K562 (cell line): ENCODE measurements at regions not wholly inside any gene's neighbourhood (a gene's known extent, or its start where the extent isn't known, plus 50 kb on each side); places are given as distances from the start of the nearest gene placed in this dataset.
A peak's percentile ranks its signal among the peaks of the same experiment; 100 is the strongest.

Source experiments
- ATAC-seq: fragments of 200-7000 bp; cut with Tn5 transposase; 3 replicates; pipeline ENCODE4 v1.9.1; 2020; ENCODE audit warnings: moderate library complexity
- BruUV-seq: library from RNA; stranded (reverse); fragments of 400-500 nt; replicated peaks from 2 replicates; lab custom pipeline; 2021; lab: Mats Ljungman, UMichigan
- CTCF ChIA-PET: fragments of 300-600 bp; formaldehyde crosslinking; extraction: SDS; loops from one replicate; lab custom pipeline; 2021; ENCODE audit warnings: low intra/inter-chr PET ratio; lab: Yijun Ruan, JAX
- POLR2A ChIA-PET: fragments of 300-600, 350-650 bp; sonication (Branson Sonifier 250); formaldehyde crosslinking; extraction: SDS; loops from one replicate; lab custom pipeline; 2021; ENCODE audit warnings: antibody characterized with exemption, inconsistent platforms; lab: Yijun Ruan, JAX
- DNase-seq, 4 experiments: peaks; one replicate each; pipeline versions ENCODE4 v3.0.0 to v3.0.0-alpha.2; 2011 to 2018; ENCODE audit warnings: low spot score in 3 of 4, mixed read lengths in 3 of 4; ENCODE audit errors: extremely low read depth in 1 of 4
- FAIRE-seq: peaks from 2 replicates; lab custom pipeline; 2011; peaks lifted over from hg19 to GRCh38; lab: Jason Lieb, UNC
- H2AFZ ChIP-seq: 2 replicates; pipeline ENCODE4 v1.6.0; 2011; ENCODE audit warnings: low read depth, low read length, control low read depth, inconsistent platforms
- H3K27ac ChIP-seq: fragments of 200-600 bp; 3 replicates; pipeline ENCODE4 v1.8.0; 2011; ENCODE audit warnings: low read depth, mild to moderate bottlenecking, control low read depth, inconsistent platforms, low read length, moderate library complexity, mixed read lengths; ENCODE audit errors: extremely low read depth
- H3K27me3 ChIP-seq, 2 experiments: fragments of 300-600 bp in 1 of 2; 2 replicates in 1 of 2; 3 replicates in 1 of 2; pipeline versions ENCODE4 v1.6.0 to v1.8.0; 2011; ENCODE audit warnings: inconsistent platforms in 2 of 2, low read length in 2 of 2, mild to moderate bottlenecking in 1 of 2, mixed read lengths in 1 of 2, moderate library complexity in 1 of 2; ENCODE audit not compliant: control insufficient read depth in 2 of 2, insufficient read depth in 2 of 2
- H3K36me3 ChIP-seq: fragments of 300-600 bp; 3 replicates; pipeline ENCODE4 v1.8.0; 2011; ENCODE audit warnings: mild to moderate bottlenecking, low read length, inconsistent platforms; ENCODE audit not compliant: control insufficient read depth, insufficient read depth
- H3K4me1 ChIP-seq, 2 experiments: fragments of 200-600 bp in 1 of 2; replicated peaks in 1 of 2; 2 replicates in 1 of 2; 3 replicates in 1 of 2; pipeline versions ENCODE4 v1.5.1 to v1.8.0; 2011; ENCODE audit warnings: inconsistent platforms in 2 of 2, low read length in 2 of 2, mild to moderate bottlenecking in 1 of 2, mixed read lengths in 1 of 2, moderate library complexity in 1 of 2; ENCODE audit not compliant: control insufficient read depth in 2 of 2, insufficient read depth in 2 of 2
- H3K4me2 ChIP-seq: 2 replicates; pipeline ENCODE4 v1.6.1; 2011; ENCODE audit warnings: low read length, control low read depth, inconsistent platforms, mixed read lengths; ENCODE audit not compliant: insufficient read depth
- H3K4me3 ChIP-seq: fragments of 200-600 bp; sonication (generic), shearing (Covaris generic); 2 replicates; pipeline ENCODE4 v1.5.1; 2016; ENCODE audit warnings: control low read depth, inconsistent platforms
- H3K79me2 ChIP-seq: fragments of 200-600 bp; 3 replicates; pipeline ENCODE4 v1.8.0; 2011; ENCODE audit warnings: low read length, inconsistent platforms; ENCODE audit not compliant: control insufficient read depth, insufficient read depth
- H3K9ac ChIP-seq, 2 experiments: 2 replicates each; pipeline versions ENCODE4 v1.6.0 to v1.6.1; 2011; ENCODE audit warnings: low read depth in 2 of 2, low read length in 2 of 2, control low read depth in 1 of 2, inconsistent platforms in 1 of 2, mild to moderate bottlenecking in 1 of 2, mixed read lengths in 1 of 2; ENCODE audit not compliant: insufficient read depth in 1 of 2
- H3K9me1 ChIP-seq: one replicate; pipeline ENCODE4 v1.6.0; 2011; ENCODE audit warnings: inconsistent platforms, mild to moderate bottlenecking, low read length, moderate library complexity; ENCODE audit not compliant: control insufficient read depth, insufficient read depth
- H3K9me3 ChIP-seq: replicated peaks from 2 replicates; pipeline ENCODE4 v1.5.1; 2011; ENCODE audit warnings: low read depth, low read length, inconsistent platforms; ENCODE audit not compliant: control insufficient read depth, insufficient read depth
- H4K20me1 ChIP-seq: replicated peaks from 2 replicates; pipeline ENCODE4 v1.6.1; 2011; ENCODE audit warnings: low read length, inconsistent platforms, mixed read lengths; ENCODE audit not compliant: control insufficient read depth, insufficient read depth
- PHF8 ChIP-seq: fragments of 200-600 bp; sonication (generic); IDR thresholded peaks from 2 replicates; pipeline ENCODE4 v1.6.1; 2012; ENCODE audit warnings: mixed run types, mild to moderate bottlenecking, inconsistent platforms, low read length, moderate library complexity, borderline replicate concordance
- SMARCC2 ChIP-seq: fragments of 450-650 bp; IDR thresholded peaks from 2 replicates; pipeline ENCODE4 v1.6.1; 2017; ENCODE audit warnings: antibody characterized with exemption, moderate library complexity, mild to moderate bottlenecking, low read depth
- SRF ChIP-seq, 2 experiments: fragments of 250-450, 450-650 bp in 1 of 2; sonication (Bioruptor Pico) in 1 of 2; sonication (generic) in 1 of 2; formaldehyde crosslinking; IDR thresholded peaks; 2 replicates each; pipeline versions ENCODE4 v1.5.0 to v1.5.1; 2020 to 2022; ENCODE audit warnings: mild to moderate bottlenecking in 1 of 2, missing genetic modification reagents in 1 of 2
- ZFPM2 ChIP-seq: fragments of 250-450 bp; sonication (Bioruptor Pico); IDR thresholded peaks from 2 replicates; pipeline ENCODE4 v1.5.1; 2022; ENCODE audit warnings: mild to moderate bottlenecking
- WGBS: fragments of 100-300 bp; shearing (Covaris generic); methylation state at CpG from one replicate; pipeline ENCODE4 v1.1.6; 2016; ENCODE audit warnings: low coverage, mixed read lengths; ENCODE audit not compliant: insufficient coverage; ENCODE audit errors: missing lambda C conversion rate; 5-methylcytosine and 5-hydroxymethylcytosine counted together
- in situ Hi-C: fragments of 300-500 bp; cut with MboI; formaldehyde crosslinking; loops from 4 replicates; pipeline ENCODE4 v1.15.0; 2018; ENCODE audit warnings: inconsistent platforms, mixed read lengths
- intact Hi-C: fragments of 100-400 bp; cut with micrococcal nuclease; formaldehyde crosslinking; loops from 2 replicates; pipeline ENCODE4 v1.14.2; 2022
- TF ChIP-seq, protein P1 (sequence below): sonication (generic); formaldehyde crosslinking; IDR thresholded peaks from 2 replicates; pipeline ENCODE4 v1.8.0; 2022; ENCODE audit warnings: mild to moderate bottlenecking, missing genetic modification reagents, borderline replicate concordance
- TF ChIP-seq, protein P2 (sequence below): fragments of 450-650 bp; IDR thresholded peaks from 2 replicates; pipeline ENCODE4 v1.6.1; 2017; ENCODE audit warnings: antibody characterized with exemption, mild to moderate bottlenecking
- TF ChIP-seq, protein P3 (sequence below): sonication (generic); formaldehyde crosslinking; IDR thresholded peaks from 2 replicates; pipeline ENCODE4 v1.8.1; 2023; ENCODE audit warnings: mild to moderate bottlenecking, missing genetic modification reagents
- TF ChIP-seq, protein P4 (sequence below): fragments of 250-450 bp; sonication (Bioruptor Pico); IDR thresholded peaks from 2 replicates; pipeline ENCODE4 v1.8.0; 2021; ENCODE audit warnings: mild to moderate bottlenecking, moderate library complexity

DNA sequence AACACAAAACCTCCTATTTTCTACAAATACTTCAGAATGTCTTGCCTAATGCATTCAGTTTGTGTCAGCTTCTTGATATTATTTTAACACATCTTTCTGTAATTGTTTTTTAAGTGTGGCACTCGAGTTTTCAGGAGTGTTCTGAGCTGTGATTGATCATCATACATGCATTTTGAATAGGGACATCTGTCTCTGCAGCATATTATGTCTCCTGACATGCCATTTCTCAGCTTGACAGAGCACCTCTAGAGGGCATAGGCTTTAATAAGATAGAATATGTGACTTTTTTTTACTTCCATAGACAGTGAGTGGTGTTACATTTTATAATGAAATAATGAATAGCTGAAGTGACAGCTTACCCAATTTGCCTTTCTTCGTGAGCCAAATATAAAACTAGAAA is 219.2 kb upstream of the HDAC9 start:
- H3K27me3 ChIP-seq: no peaks in the 10 kb centered on the region
- no peaks in the 10 kb centered on the region for H3K9me3 ChIP-seq
- in situ Hi-C loops: no loop called here
- no peaks in the 10 kb centered on the region for H3K9me1 ChIP-seq
- H3K36me3 ChIP-seq: no peaks in the 10 kb centered on the region
- H3K4me3 ChIP-seq: no peak overlapping the region
- FAIRE-seq: no peak
- 2% methylated on average over 2 of the region's 2 CpGs for WGBS
- ATAC-seq: peak; percentile 63; the same call in 2 of the 3 replicates
- no peak overlapping the region for H3K9ac ChIP-seq
- H4K20me1 ChIP-seq: no peaks in the 10 kb centered on the region
- H3K27ac ChIP-seq: no peak overlapping the region
- H3K4me2 ChIP-seq: no peak overlapping the region
- H3K79me2 ChIP-seq: no peaks in the 10 kb centered on the region
- no peak overlapping the region for H2AFZ ChIP-seq
- CTCF ChIA-PET: no interaction called here
- POLR2A ChIA-PET: interaction anchor here (0.6 kb wide), 1 partner anchor 1430 kb away, joined by 3 read pairs; no protein-coding TSS in a partner anchor
- no TSS peak for BruUV-seq
- intact Hi-C loops: no loop called here
- TF ChIP-seq, protein P1, sequence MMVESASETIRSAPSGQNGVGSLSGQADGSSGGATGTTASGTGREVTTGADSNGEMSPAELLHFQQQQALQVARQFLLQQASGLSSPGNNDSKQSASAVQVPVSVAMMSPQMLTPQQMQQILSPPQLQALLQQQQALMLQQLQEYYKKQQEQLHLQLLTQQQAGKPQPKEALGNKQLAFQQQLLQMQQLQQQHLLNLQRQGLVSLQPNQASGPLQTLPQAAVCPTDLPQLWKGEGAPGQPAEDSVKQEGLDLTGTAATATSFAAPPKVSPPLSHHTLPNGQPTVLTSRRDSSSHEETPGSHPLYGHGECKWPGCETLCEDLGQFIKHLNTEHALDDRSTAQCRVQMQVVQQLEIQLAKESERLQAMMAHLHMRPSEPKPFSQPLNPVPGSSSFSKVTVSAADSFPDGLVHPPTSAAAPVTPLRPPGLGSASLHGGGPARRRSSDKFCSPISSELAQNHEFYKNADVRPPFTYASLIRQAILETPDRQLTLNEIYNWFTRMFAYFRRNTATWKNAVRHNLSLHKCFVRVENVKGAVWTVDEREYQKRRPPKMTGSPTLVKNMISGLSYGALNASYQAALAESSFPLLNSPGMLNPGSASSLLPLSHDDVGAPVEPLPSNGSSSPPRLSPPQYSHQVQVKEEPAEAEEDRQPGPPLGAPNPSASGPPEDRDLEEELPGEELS: no peak
- TF ChIP-seq, protein P2, sequence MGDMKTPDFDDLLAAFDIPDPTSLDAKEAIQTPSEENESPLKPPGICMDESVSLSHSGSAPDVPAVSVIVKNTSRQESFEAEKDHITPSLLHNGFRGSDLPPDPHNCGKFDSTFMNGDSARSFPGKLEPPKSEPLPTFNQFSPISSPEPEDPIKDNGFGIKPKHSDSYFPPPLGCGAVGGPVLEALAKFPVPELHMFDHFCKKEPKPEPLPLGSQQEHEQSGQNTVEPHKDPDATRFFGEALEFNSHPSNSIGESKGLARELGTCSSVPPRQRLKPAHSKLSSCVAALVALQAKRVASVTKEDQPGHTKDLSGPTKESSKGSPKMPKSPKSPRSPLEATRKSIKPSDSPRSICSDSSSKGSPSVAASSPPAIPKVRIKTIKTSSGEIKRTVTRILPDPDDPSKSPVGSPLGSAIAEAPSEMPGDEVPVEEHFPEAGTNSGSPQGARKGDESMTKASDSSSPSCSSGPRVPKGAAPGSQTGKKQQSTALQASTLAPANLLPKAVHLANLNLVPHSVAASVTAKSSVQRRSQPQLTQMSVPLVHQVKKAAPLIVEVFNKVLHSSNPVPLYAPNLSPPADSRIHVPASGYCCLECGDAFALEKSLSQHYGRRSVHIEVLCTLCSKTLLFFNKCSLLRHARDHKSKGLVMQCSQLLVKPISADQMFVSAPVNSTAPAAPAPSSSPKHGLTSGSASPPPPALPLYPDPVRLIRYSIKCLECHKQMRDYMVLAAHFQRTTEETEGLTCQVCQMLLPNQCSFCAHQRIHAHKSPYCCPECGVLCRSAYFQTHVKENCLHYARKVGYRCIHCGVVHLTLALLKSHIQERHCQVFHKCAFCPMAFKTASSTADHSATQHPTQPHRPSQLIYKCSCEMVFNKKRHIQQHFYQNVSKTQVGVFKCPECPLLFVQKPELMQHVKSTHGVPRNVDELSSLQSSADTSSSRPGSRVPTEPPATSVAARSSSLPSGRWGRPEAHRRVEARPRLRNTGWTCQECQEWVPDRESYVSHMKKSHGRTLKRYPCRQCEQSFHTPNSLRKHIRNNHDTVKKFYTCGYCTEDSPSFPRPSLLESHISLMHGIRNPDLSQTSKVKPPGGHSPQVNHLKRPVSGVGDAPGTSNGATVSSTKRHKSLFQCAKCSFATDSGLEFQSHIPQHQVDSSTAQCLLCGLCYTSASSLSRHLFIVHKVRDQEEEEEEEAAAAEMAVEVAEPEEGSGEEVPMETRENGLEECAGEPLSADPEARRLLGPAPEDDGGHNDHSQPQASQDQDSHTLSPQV: no peak
- TF ChIP-seq PHF8: no peak
- TF ChIP-seq, protein P3, sequence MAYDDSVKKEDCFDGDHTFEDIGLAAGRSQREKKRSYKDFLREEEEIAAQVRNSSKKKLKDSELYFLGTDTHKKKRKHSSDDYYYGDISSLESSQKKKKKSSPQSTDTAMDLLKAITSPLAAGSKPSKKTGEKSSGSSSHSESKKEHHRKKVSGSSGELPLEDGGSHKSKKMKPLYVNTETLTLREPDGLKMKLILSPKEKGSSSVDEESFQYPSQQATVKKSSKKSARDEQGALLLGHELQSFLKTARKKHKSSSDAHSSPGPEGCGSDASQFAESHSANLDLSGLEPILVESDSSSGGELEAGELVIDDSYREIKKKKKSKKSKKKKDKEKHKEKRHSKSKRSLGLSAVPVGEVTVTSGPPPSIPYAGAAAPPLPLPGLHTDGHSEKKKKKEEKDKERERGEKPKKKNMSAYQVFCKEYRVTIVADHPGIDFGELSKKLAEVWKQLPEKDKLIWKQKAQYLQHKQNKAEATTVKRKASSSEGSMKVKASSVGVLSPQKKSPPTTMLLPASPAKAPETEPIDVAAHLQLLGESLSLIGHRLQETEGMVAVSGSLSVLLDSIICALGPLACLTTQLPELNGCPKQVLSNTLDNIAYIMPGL (CRISPR knock-in tag): no peak
- TF ChIP-seq SRF (CRISPR knock-in tag; IDR thresholded peaks at IDR 0.05): no peak
- TF ChIP-seq SMARCC2: no peak
- TF ChIP-seq ZFPM2 (CRISPR knock-in tag): no peak
- TF ChIP-seq, protein P4, sequence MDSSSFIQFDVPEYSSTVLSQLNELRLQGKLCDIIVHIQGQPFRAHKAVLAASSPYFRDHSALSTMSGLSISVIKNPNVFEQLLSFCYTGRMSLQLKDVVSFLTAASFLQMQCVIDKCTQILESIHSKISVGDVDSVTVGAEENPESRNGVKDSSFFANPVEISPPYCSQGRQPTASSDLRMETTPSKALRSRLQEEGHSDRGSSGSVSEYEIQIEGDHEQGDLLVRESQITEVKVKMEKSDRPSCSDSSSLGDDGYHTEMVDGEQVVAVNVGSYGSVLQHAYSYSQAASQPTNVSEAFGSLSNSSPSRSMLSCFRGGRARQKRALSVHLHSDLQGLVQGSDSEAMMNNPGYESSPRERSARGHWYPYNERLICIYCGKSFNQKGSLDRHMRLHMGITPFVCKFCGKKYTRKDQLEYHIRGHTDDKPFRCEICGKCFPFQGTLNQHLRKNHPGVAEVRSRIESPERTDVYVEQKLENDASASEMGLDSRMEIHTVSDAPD (CRISPR knock-in tag): no peak
- H3K4me1 ChIP-seq: no peaks in the 10 kb centered on the region
- no peak for DNase-seq
